ENCODE measurements at regions not wholly inside any gene's neighbourhood (a gene's known extent, or its start where the extent isn't known, plus 50 kb on each side); places are given as distances from the start of the nearest gene placed in this dataset.
"Not testable (repeated sequence)": the region's sequence is repeated elsewhere in the genome, so short reads cannot be mapped to it uniquely, and the experiment has no call there.

DNA sequence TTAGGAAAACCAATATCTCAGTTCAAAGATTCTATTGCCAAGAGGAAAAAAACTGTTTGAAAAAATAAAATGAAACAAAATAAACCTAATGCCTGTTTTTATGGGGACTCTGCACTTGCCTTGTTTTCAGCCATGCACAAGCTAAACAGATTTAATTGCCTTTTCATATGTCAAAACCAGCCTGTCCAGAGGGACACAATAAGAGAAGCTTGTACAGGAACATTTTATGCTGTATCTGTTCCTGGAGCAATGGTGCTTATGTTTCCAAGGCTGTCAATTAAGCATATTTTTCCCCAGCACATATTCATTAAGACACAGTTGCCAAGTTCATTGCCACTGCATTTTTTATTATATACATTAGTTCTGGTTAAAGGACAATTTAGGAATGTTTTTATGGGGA, 470.9 kb downstream of the LRRIQ3 start:
- POLR2A ChIA-PET = no interaction called here
- Mint-ChIP-seq H3K27ac (no peak overlapping the region), H3K9me3 (peaks cover 3% of the 10 kb centered on the region), H3K4me1 (no peaks in the 10 kb centered on the region), H3K4me3 (no peak overlapping the region), H3K36me3 (no peaks in the 10 kb centered on the region), H3K27me3 (no peaks in the 10 kb centered on the region)
- DNase-seq (no peak), ATAC-seq (ENCODE audit: low read depth) (no peak)

GRCh38 chr1:73722055-73722454, 475.9 kb downstream of the LRRIQ3 start:
- Mint-ChIP-seq H3K9me3 (no peaks in the 10 kb centered on the region), H3K27me3 (no peaks in the 10 kb centered on the region), H3K36me3 (no peaks in the 10 kb centered on the region), H3K4me3 (no peak overlapping the region), H3K27ac (no peak overlapping the region), H3K4me1 (no peaks in the 10 kb centered on the region)
- ATAC-seq (ENCODE audit: low read depth) (no peak), DNase-seq (no peak)
- POLR2A ChIA-PET = no interaction called here

DNA sequence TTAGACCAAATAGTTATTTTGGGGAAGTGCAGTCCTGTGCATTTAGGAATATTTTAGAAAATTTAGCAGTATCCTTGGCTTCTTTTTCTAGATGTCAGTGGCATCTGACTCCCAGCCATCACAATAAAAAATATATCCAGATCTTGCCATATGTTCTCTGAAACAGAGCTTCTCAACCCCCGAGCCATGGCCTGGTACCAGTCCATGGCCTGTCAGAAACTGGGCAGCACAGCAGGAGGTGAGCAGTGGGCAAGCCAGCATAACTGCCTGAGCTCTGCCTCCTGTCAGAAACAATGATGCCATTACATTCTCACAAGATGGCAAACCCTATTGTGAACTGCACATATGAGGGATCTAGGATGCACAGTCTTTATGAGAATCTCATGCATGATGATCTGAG, 480.0 kb downstream of the LRRIQ3 start:
- no peaks in the 10 kb centered on the region for H3K36me3 Mint-ChIP-seq
- POLR2A ChIA-PET = no interaction called here
- H3K4me1 Mint-ChIP-seq = no peaks in the 10 kb centered on the region
- DNase-seq = no peak
- H3K9me3 Mint-ChIP-seq = no peaks in the 10 kb centered on the region
- no peak overlapping the region for H3K4me3 Mint-ChIP-seq
- no peaks in the 10 kb centered on the region for H3K27me3 Mint-ChIP-seq
- no peak for ATAC-seq (ENCODE audit: low read depth)
- no peak overlapping the region for H3K27ac Mint-ChIP-seq

DNA sequence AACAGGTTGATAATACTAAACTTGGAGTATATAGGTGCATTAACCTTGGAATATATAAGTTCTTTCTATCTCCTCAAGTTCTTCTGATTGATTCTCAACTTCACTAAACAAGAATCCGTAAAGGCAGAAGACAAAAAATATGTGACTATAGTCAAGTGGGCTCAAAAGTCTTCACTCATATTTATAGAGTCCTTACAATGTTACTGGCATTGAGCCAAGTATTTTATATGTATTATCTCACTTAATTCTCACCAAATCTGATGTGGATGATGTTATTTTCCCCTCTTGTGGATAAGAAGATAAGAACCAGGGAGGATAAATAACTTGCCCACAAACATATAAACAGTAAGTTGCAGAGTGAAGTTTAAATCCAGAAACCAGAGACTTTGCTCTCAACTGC, 486.9 kb downstream of the LRRIQ3 start:
- Mint-ChIP-seq H3K4me3 (no peak overlapping the region), H3K27ac (no peak overlapping the region), H3K36me3 (no peaks in the 10 kb centered on the region), H3K9me3 (no peaks in the 10 kb centered on the region), H3K27me3 (no peaks in the 10 kb centered on the region), H3K4me1 (no peaks in the 10 kb centered on the region)
- ATAC-seq (ENCODE audit: low read depth) (no peak), DNase-seq (no peak)
- POLR2A ChIA-PET = interaction anchor here (0.6 kb wide), 1 partner anchor 570 kb away, joined by 3 read pairs; no protein-coding TSS in a partner anchor

GRCh38 chr1:73701826-73702225, 496.1 kb downstream of the LRRIQ3 start:
- Mint-ChIP-seq H3K36me3 (no peaks in the 10 kb centered on the region), H3K4me3 (no peak overlapping the region), H3K27me3 (no peaks in the 10 kb centered on the region), H3K27ac (no peak overlapping the region), H3K4me1 (no peaks in the 10 kb centered on the region), H3K9me3 (no peaks in the 10 kb centered on the region)
- DNase-seq (no peak), ATAC-seq (ENCODE audit: low read depth) (no peak)
- POLR2A ChIA-PET = no interaction called here

- Mint-ChIP-seq H3K27me3 (no peaks in the 10 kb centered on the region), H3K4me3 (no peak overlapping the region), H3K36me3 (no peaks in the 10 kb centered on the region), H3K27ac (no peak overlapping the region), H3K9me3 (no peaks in the 10 kb centered on the region), H3K4me1 (no peaks in the 10 kb centered on the region)
- no peak for DNase-seq
- POLR2A ChIA-PET = no interaction called here
- ATAC-seq (ENCODE audit: low read depth) = no peak
These were observed 521.8 kb downstream of the LRRIQ3 start for GRCh38 chr1:73676186-73676585.

DNA sequence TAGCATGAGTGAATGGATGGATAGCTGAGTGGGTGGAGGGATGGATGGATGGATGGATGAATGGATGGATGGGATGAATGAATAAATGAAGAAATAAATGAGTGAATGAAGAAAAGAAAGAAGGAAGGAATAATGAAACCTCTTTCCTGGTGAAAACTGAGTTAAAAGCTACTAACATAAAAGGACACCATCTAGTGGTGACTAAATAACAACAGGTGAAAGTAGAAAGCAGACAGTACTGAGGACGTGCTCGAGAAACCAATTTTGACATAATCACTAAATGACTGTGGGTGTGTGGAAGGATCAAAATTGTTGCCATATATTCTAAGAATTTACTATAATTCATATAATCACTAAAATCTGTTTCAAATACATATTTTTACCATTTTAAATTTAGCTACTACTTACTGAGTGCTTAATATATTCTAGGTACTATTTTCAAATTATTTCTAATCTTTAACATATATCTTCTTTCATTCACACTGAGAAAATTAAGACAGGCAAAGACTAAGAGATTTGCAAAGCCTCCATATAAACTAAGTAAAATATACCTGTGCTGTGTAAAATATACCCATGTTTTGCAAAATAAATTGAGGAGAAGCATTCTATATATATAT, 522.9 kb downstream of the LRRIQ3 start:
- ATAC-seq (ENCODE audit: low read depth) (no peak), DNase-seq (no peak)
- Mint-ChIP-seq H3K27ac (no peak overlapping the region), H3K9me3 (no peaks in the 10 kb centered on the region), H3K4me1 (no peaks in the 10 kb centered on the region), H3K4me3 (no peak overlapping the region), H3K36me3 (no peaks in the 10 kb centered on the region), H3K27me3 (no peaks in the 10 kb centered on the region)
- POLR2A ChIA-PET = no interaction called here

DNA sequence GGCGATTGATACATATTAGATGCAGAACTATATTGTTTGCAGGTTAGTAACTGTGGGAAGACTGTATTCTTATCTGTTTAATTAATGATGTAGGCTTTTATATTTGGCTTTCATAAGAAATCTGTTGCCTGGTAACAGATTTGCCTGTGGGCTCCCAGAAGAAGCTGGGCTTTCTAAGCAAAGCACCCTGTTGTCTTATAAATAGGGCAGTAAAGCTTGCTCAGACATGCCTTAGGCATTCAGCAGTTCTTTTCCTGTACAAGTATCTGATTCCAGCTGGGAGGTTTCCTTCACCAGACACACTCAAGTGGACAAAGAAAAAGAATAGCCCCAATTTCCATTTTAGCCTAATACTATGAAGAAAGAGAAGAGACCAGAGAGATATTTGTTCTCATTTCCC, 524.0 kb downstream of the LRRIQ3 start:
- ATAC-seq (ENCODE audit: low read depth) (no peak), DNase-seq (no peak)
- no peaks in the 10 kb centered on the region for H3K27me3 Mint-ChIP-seq
- no peak overlapping the region for H3K27ac Mint-ChIP-seq
- H3K4me1 Mint-ChIP-seq = no peaks in the 10 kb centered on the region
- H3K4me3 Mint-ChIP-seq = no peak overlapping the region
- no peaks in the 10 kb centered on the region for H3K36me3 Mint-ChIP-seq
- POLR2A ChIA-PET = no interaction called here
- H3K9me3 Mint-ChIP-seq = no peaks in the 10 kb centered on the region

DNA sequence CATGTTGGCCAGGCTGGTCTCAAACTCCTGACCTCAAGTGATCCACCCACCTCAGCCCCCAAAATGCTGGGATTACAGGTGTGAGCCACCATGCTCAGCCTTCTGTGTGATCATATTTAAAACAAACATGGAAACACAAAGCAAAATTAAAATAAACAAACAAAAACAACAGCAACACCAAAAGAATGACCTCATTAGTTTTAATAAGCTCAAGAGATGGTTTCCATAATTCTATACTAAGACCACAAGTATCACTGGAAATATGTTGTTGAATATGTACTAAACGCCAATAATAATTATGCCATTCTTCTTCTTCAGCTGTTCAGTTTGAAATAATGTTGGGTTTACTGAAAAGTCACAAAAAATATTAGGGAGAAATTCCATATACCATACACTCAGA, 526.4 kb downstream of the LRRIQ3 start:
- H3K36me3 Mint-ChIP-seq = no peaks in the 10 kb centered on the region
- no peak overlapping the region for H3K4me3 Mint-ChIP-seq
- H3K4me1 Mint-ChIP-seq = no peaks in the 10 kb centered on the region
- no peak overlapping the region for H3K27ac Mint-ChIP-seq
- no peak for ATAC-seq (ENCODE audit: low read depth)
- POLR2A ChIA-PET = no interaction called here
- H3K27me3 Mint-ChIP-seq = no peaks in the 10 kb centered on the region
- no peak for DNase-seq
- H3K9me3 Mint-ChIP-seq = no peaks in the 10 kb centered on the region

GRCh38 chr1:73667959-73668358, 530.0 kb downstream of the LRRIQ3 start:
- H3K4me1 Mint-ChIP-seq, POLR2A ChIA-PET: not testable (repeated sequence)

GRCh38 chr1:73662526-73662925, 535.5 kb downstream of the LRRIQ3 start:
- POLR2A ChIA-PET = no interaction called here
- no peaks in the 10 kb centered on the region for H3K4me1 Mint-ChIP-seq
- H3K27me3 Mint-ChIP-seq = no peaks in the 10 kb centered on the region
- ATAC-seq (ENCODE audit: low read depth) (no peak), DNase-seq (no peak)
- H3K36me3 Mint-ChIP-seq = no peaks in the 10 kb centered on the region
- H3K27ac Mint-ChIP-seq = no peak overlapping the region
- no peak overlapping the region for H3K4me3 Mint-ChIP-seq
- H3K9me3 Mint-ChIP-seq = peaks cover 2% of the 10 kb centered on the region

More at GRCh38 chr1:73667959-73668358, 530.0 kb downstream of the LRRIQ3 start:
- H3K9me3 Mint-ChIP-seq; H3K27me3 Mint-ChIP-seq; H3K27ac Mint-ChIP-seq; ATAC-seq (ENCODE audit: low read depth); H3K36me3 Mint-ChIP-seq; DNase-seq; H3K4me3 Mint-ChIP-seq: not testable (repeated sequence)

DNA sequence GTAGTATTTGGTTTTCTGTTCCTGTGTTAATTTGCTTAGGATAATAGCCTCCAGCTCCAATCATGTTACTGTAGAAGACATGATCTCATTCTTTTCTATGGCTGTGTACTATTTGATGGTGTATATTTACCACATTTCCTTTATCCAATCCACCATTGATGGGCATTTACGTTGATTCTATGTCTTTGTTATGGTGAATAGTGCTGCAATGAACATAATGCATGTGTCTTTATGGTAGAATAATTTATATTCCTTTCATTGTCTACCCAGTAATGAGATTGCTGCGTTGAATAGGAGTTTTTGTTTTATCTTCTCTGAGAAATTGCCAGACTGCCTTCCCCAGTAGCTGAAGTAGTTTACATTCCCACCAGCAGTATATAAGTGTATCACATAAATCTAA, 538.8 kb downstream of the LRRIQ3 start:
- Mint-ChIP-seq H3K27me3 (no peaks in the 10 kb centered on the region), H3K27ac (no peak overlapping the region), H3K9me3 (peaks cover 2% of the 10 kb centered on the region), H3K4me3 (no peak overlapping the region), H3K4me1 (no peaks in the 10 kb centered on the region), H3K36me3 (no peaks in the 10 kb centered on the region)
- POLR2A ChIA-PET = no interaction called here
- no peak for ATAC-seq (ENCODE audit: low read depth)
- no peak for DNase-seq

- ATAC-seq (ENCODE audit: low read depth) = no peak
- H3K9me3 Mint-ChIP-seq = peaks cover 2% of the 10 kb centered on the region
- no peaks in the 10 kb centered on the region for H3K27me3 Mint-ChIP-seq
- DNase-seq = no peak
- H3K4me3 Mint-ChIP-seq = no peak overlapping the region
- no peaks in the 10 kb centered on the region for H3K36me3 Mint-ChIP-seq
- POLR2A ChIA-PET = no interaction called here
- no peaks in the 10 kb centered on the region for H3K4me1 Mint-ChIP-seq
- no peak overlapping the region for H3K27ac Mint-ChIP-seq
These were observed 543.3 kb downstream of the LRRIQ3 start for GRCh38 chr1:73654714-73655113.

DNA sequence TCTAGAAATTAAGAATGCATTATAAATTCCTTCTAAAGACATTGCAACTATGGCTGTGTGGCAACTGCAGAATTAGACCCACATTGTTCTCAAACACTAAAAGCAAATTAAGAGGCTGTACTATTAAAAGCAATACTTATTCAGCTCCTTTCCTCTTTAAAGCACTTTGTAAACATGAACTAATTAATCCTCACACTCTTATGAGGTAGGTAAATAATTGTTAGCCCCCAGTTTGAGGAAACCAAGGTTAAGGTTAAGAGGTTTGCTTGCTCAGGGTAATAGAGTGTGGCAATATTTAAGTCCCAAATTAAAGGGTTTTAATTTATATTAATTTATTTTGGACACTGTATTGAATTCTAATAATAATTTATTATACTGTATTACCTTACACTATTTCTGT, 553.8 kb downstream of the LRRIQ3 start:
- no peak for ATAC-seq (ENCODE audit: low read depth)
- Mint-ChIP-seq H3K4me1 (no peaks in the 10 kb centered on the region), H3K9me3 (peaks cover 1% of the 10 kb centered on the region), H3K27me3 (no peaks in the 10 kb centered on the region), H3K36me3 (no peaks in the 10 kb centered on the region), H3K4me3 (no peak overlapping the region), H3K27ac (no peak overlapping the region)
- POLR2A ChIA-PET = no interaction called here
- DNase-seq = no peak

GRCh38 chr1:73639494-73639893, 558.5 kb downstream of the LRRIQ3 start:
- H3K36me3 Mint-ChIP-seq = no peaks in the 10 kb centered on the region
- H3K27ac Mint-ChIP-seq = no peak overlapping the region
- H3K9me3 Mint-ChIP-seq = no peaks in the 10 kb centered on the region
- no peaks in the 10 kb centered on the region for H3K4me1 Mint-ChIP-seq
- H3K27me3 Mint-ChIP-seq = no peaks in the 10 kb centered on the region
- POLR2A ChIA-PET = no interaction called here
- ATAC-seq (ENCODE audit: low read depth) (no peak), DNase-seq (no peak)
- no peak overlapping the region for H3K4me3 Mint-ChIP-seq

Data from activated naive CD8-positive, alpha-beta T cell treated with anti-CD3 and anti-CD28 coated beads, Interleukin-2, amount 10 ng/mL, durations not matched to agents 7 days and 5 days (primary cell).